Right cardiac atrium (tissue), 5 donors: ENCODE measurements at regions not wholly inside any gene's neighbourhood (a gene's known extent, or its start where the extent isn't known, plus 50 kb on each side); places are given as distances from the start of the nearest gene placed in this dataset.
"Not testable (repeated sequence)": the region's sequence is repeated elsewhere in the genome, so short reads cannot be mapped to it uniquely, and the experiment has no call there.

Experiments used
- ATAC-seq, 2 donors: fragments of 200-7000 bp; cut with Tn5 transposase; one replicate each; pipeline versions ENCODE4 v1.8.0 to v1.9.1; 2020; ENCODE audit warnings: moderate library complexity in 2 of 2, mild to moderate bottlenecking in 1 of 2
- DNase-seq, 3 donors: peaks; one replicate each; pipeline ENCODE4 v3.0.0-alpha.2; 2020
- H3K27ac ChIP-seq: one replicate; pipeline ENCODE4 v1.5.1; 2013; ENCODE audit warnings: mild to moderate bottlenecking, low read length, control low read depth, moderate library complexity
- H3K27me3 ChIP-seq: one replicate; pipeline ENCODE4 v1.6.1; 2013; ENCODE audit not compliant: control insufficient read depth, insufficient read depth
- H3K4me1 ChIP-seq: one replicate; pipeline ENCODE4 v1.6.1; 2013; ENCODE audit warnings: low read length; ENCODE audit not compliant: control insufficient read depth, insufficient read depth
- H3K4me3 ChIP-seq: one replicate; pipeline ENCODE4 v1.5.1; 2013; ENCODE audit warnings: low read length, control low read depth
- H3K9me3 ChIP-seq: one replicate; pipeline ENCODE4 v1.6.1; 2013; ENCODE audit warnings: low read length; ENCODE audit not compliant: control insufficient read depth
- WGBS: extraction: QIAGEN DNeasy Blood & Tissue Kit; methylation state at CpG from one replicate; pipeline ENCODE4 v1.1.7; 2013; 5-methylcytosine and 5-hydroxymethylcytosine counted together
- intact Hi-C, 4 donors: fragments of 100-400 bp; cut with DNase I; formaldehyde crosslinking; loops; one replicate each; pipeline versions ENCODE4 v1.11.0 to v1.14.0; 2022 to 2023
- donor health status: healthy with polysubstance abuse.
- donor health status: DM: no; HTN: yes; CAD: no.
- donor health status: DM: no; HTN: no; CAD: no.
- donor health status: DM: no; HTN: yes; CAD: no; lungs with severe emphysema.
- donor health status: DM: yes; HTN: yes; CAD: no.

DNA sequence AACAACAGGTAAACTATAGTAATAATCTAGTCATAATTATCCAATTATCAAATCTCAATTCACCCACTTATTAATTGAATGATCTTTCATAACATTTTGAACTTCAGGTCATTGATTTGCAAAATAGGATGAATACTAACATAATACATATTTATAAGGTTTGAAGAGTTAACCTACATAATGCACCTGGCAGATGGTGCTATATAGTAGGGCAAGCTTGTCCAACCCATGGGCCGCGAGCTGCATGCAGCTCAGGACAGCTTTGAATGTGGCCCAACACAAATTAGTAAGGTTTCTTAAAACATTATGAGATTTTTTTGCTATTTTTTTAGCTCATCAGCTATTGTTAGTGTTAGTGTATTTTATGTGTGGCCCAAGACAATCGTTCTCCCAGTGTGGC is 815.8 kb upstream of the ID2 start:
- WGBS, result 95% methylated on average over 3 of the region's 3 CpGs
- no peak for ATAC-seq
- intact Hi-C loops, result no loop called here
- DNase-seq, result no peak
- H3K4me1 ChIP-seq, result no peaks in the 10 kb centered on the region
- no peaks in the 10 kb centered on the region for H3K27me3 ChIP-seq
- no peak overlapping the region for H3K4me3 ChIP-seq
- H3K27ac ChIP-seq, result no peak overlapping the region
- H3K9me3 ChIP-seq, result peaks cover 1% of the 10 kb centered on the region

DNA sequence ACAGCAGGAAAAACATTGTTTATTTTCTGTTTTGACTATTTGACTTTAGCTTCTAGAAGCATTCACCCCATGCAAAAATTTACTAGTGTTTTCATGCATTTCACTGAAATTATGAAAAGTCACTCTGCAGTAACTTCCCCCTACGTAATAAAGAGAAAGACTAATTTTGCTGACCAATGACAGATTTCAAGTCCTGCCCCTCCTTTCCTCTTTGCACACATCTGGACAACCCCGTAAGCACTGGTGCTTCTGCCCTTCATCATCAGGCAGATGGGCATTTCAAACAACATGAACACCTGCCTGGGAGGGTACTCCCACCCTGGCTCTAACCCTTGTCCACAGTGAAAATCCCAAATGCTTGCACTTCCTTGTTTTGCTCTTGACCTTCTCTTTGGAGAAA is 815.0 kb upstream of the ID2 start:
- ATAC-seq, result no peak
- 90% methylated on average over 2 of the region's 2 CpGs for WGBS

DNA sequence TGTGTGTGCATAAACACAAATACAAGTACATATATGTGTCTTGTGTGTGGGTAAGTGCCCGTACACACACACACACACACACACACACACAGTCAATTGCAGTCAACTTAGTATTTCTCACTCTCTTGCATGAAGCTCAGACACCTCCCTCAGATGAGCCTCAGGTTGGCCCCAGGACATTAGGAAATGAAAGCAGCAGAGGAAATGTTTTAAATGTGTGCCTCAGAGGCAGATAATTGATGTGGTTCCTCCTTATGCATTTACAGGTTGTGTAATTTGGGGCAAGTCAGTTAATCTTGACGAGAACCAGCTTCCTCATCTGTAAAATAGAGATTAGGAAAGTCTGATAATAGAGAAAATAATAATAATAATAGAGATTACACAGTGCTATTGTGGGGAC is 814.0 kb upstream of the ID2 start:
- Histone ChIP-seq H3K27me3 (no peaks in the 10 kb centered on the region), H3K9me3 (peaks cover 1% of the 10 kb centered on the region), H3K4me1 (no peaks in the 10 kb centered on the region), H3K27ac (no peak overlapping the region), H3K4me3 (no peak overlapping the region)
- no peak for DNase-seq
- intact Hi-C loops, result no loop called here
- ATAC-seq, result no peak
- WGBS, result 75% methylated on average over 2 of the region's 2 CpGs

More for the DNA sequence above, 815.0 kb upstream of the ID2 start:
- Histone ChIP-seq H3K9me3 (peaks cover 1% of the 10 kb centered on the region), H3K4me1 (no peaks in the 10 kb centered on the region), H3K4me3 (no peak overlapping the region), H3K27ac (no peak overlapping the region), H3K27me3 (no peaks in the 10 kb centered on the region)
- intact Hi-C loops, result no loop called here
- DNase-seq, result no peak

DNA sequence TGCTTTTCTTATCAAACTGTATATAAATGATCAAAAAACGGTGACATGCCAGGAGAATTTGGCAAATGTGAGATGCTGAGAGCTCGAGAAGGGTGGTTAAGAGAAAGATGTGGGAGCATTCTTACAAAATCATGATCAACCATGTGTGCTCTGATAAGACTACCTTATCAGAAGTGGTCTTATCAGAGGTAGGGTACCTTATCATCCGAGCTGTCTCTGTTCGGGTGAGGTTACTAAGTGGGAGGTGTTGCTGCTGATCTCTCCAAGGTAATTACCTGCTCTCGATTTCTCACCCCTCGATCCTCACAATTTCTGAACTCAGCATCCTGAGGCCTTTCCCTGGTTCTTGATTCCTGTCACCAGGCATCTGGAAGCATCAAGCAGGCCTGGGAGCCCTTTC is 813.0 kb upstream of the ID2 start:
- Histone ChIP-seq H3K4me1 (no peaks in the 10 kb centered on the region), H3K27me3 (no peaks in the 10 kb centered on the region), H3K4me3 (no peak overlapping the region), H3K27ac (no peak overlapping the region), H3K9me3 (peaks cover 1% of the 10 kb centered on the region)
- ATAC-seq, result no peak
- intact Hi-C loops, result no loop called here
- WGBS, result 74% methylated on average over 6 of the region's 6 CpGs
- no peak for DNase-seq

DNA sequence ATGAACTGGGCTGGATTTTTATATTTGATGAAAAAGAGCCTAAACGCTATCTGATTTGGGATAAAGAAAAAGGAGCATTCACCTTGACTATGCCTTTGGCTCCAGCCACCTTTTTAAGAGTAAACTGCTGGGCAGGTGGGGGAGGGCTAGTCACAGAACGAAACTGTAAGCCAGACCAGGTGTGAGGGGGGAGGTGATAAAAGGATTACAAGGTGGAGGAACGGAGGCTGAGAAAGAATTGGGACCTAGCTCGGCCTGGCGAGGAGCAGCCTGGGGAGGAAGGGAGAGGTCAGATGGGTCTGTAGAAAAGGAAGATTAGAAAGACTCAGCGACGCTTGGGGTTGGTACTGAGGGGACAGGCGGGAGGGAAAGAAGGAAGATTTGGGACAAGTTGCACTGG is 805.4 kb upstream of the ID2 start:
- H3K4me1 ChIP-seq, ATAC-seq, DNase-seq, H3K27ac ChIP-seq, intact Hi-C loops, H3K27me3 ChIP-seq, H3K9me3 ChIP-seq, H3K4me3 ChIP-seq: not testable (repeated sequence)
- WGBS, result 92% methylated on average over 7 of the region's 8 CpGs

DNA sequence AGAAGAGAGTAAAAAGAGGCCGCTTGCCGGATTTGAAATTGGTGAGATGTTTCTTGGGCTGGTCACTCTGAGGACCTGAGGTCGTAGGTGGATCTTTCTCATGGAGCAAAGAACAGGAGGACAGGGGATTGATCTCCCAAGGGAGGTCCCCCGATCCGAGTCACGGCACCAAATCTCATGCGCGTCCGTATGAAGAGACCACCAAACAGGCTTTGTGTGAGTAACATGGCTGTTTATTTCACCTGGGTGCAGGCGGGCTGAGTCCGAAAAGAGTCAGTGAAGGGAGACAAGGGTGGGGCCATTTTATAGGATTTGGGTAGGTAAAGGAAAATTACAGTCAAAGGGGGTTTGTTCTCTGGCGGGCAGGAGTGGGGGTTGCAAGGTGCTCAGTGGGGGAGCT is 803.6 kb upstream of the ID2 start:
- H3K9me3 ChIP-seq, ATAC-seq, H3K4me3 ChIP-seq, H3K4me1 ChIP-seq, H3K27ac ChIP-seq, intact Hi-C loops, DNase-seq, H3K27me3 ChIP-seq: not testable (repeated sequence)
- 98% methylated on average over 11 of the region's 12 CpGs for WGBS

DNA sequence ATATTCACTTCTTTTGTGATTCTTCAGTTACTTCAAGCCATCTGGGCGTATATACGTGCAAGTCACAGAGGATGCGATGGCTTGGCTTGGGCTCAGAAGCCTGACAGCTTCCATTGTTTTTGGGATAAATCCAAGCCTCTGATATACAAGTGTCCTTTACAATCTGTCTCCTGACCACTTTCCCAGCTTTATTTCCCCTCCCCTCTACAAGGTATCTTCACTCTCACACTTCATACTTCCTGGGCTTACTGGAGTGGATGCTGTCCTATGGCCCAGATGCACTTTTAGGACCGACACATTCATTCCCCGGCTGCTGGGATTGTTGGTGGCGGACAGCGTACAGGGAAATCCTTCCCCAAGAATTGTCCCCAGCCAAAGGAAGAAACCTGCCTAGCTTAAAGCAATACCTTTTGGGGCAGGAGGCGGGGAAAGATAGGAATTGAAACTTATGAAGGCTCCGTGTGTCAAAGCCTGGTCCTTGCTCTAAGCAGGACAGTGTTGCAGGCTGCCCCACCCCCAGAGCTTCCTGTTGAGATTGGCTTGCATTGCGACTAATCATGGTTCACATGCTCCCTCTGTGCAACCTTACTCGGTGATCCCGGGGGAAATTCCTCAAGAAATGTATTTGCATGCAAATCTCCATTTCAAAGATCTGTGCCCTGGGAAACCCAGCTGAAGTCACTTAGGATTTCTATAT is 802.9 kb upstream of the ID2 start:
- no peak overlapping the region for H3K27ac ChIP-seq
- DNase-seq, result peak in 2 of 3 donors; percentile 19 to 30
- no peaks in the 10 kb centered on the region for H3K4me1 ChIP-seq
- ATAC-seq, result peak in 1 of 2 donors; percentile 82
- H3K9me3 ChIP-seq, result no peaks in the 10 kb centered on the region
- 66% methylated on average over 12 of the region's 12 CpGs for WGBS
- intact Hi-C loops, result no loop called here
- no peak overlapping the region for H3K4me3 ChIP-seq
- no peaks in the 10 kb centered on the region for H3K27me3 ChIP-seq

DNA sequence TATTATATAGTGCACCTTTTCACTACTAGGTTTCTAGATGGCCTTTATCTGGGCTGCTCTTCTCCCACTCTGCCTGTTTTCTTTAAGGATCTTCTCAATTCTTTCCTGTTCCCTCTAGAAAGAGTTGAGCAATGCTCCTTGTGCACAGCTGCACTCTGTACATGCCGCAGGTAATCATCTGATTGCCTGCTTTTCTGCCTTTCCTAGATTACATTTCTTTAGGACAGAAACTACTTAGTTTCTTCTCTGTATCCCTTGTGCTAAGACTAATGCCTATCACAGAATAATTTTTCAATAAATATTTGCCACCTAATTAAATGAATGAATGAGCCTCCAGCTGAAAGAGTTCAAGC is 802.4 kb upstream of the ID2 start:
- Histone ChIP-seq H3K27me3 (no peaks in the 10 kb centered on the region), H3K4me1 (no peaks in the 10 kb centered on the region), H3K9me3 (no peaks in the 10 kb centered on the region), H3K27ac (no peak overlapping the region), H3K4me3 (no peak overlapping the region)
- 77% methylated on average over 1 of the region's 1 CpG for WGBS
- ATAC-seq (no peak), DNase-seq (no peak)
- intact Hi-C loops, result no loop called here

DNA sequence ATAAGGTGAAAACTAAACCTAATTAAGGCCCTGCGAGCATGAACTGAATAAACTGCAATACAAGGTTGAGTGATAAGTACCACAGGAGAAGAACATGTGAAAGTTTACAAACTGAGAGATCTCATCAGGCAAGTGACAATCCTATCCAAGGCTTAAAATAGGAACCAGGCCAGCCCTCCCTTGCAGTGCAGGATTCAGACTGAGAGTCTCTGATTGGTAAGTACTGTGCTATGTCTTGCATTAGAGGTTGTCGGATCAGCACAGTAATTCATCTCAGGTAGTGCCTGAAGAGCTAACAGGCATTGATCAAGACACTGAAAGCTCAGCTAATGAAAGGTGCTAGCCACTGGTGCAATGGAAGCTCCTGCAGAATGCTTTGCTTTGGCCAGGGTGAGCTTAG is 801.7 kb upstream of the ID2 start:
- intact Hi-C loops, result no loop called here
- Histone ChIP-seq H3K4me1 (no peaks in the 10 kb centered on the region), H3K9me3 (no peaks in the 10 kb centered on the region), H3K4me3 (no peak overlapping the region), H3K27me3 (no peaks in the 10 kb centered on the region), H3K27ac (no peak overlapping the region)
- 93% methylated on average over 2 of the region's 2 CpGs for WGBS
- DNase-seq (no peak), ATAC-seq (no peak)

DNA sequence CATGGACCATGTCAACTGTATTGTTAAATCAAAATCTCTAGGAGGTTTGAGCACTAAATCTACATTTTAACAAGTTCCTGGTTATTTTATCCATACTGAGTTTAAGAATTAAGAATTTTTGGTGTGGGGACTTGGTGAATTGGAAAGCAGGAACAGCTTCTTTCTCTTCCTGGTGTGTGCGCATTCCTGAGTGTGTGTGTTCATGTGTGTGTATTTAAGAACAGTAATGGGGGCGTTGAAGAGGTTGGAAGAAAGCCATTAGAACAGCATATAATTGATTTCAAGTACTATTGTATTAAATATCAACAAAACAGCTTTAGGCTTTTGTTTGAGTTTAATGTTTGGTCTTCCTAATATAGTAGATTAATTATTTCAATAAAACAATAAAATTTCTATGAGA is 801.3 kb upstream of the ID2 start:
- ATAC-seq (no peak), DNase-seq (no peak)
- WGBS, result 67% methylated on average over 2 of the region's 2 CpGs
- Histone ChIP-seq H3K27me3 (no peaks in the 10 kb centered on the region), H3K27ac (no peak overlapping the region), H3K9me3 (no peaks in the 10 kb centered on the region), H3K4me3 (no peak overlapping the region), H3K4me1 (no peaks in the 10 kb centered on the region)
- intact Hi-C loops, result no loop called here

DNA sequence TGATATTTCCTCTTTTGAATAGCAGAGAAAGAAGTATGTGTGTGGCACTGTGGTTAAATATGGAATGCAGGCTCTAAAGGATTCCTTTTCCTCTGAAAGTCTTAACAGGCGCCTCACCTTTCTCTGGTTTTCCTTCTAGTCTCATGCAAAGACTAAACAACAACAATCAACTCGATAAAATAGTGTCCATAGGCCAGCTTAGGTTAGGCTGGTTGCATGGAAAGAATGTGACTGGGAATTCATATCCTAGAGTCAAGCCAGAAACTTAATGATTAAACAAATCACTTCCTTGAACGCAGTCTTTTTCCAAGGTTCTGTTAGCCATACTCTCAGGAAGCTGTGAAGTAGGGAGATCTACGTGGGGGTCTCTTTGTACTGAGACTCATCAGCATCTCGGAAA is 800.8 kb upstream of the ID2 start:
- no peak overlapping the region for H3K27ac ChIP-seq

DNA sequence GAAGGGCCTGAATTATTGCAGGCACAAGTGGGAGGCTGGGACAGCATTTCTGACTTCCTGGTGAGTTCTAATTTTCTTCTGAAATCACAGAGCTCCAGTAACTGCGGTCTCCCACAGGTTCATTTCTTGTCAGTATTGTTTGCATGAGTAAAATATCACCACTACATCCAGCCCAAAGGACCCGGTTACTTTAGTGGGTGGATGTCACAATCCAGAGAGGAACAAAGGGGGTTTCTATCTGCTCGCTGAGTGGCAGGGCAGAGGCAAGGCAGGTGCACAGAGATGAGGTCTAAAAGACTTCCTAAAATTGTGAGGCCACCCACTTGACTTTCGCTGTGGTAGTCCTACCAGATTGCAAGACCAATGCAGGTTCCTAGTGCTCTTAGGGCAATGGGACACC is 800.4 kb upstream of the ID2 start:
- WGBS, result 79% methylated on average over 4 of the region's 4 CpGs
- no peak for ATAC-seq
- Histone ChIP-seq H3K27me3 (no peaks in the 10 kb centered on the region), H3K4me1 (no peaks in the 10 kb centered on the region), H3K9me3 (no peaks in the 10 kb centered on the region), H3K27ac (no peak overlapping the region), H3K4me3 (no peak overlapping the region)
- no peak for DNase-seq
- intact Hi-C loops, result no loop called here

More for the DNA sequence above, 800.8 kb upstream of the ID2 start:
- intact Hi-C loops, result no loop called here
- ATAC-seq (no peak), DNase-seq (no peak)
- 75% methylated on average over 5 of the region's 5 CpGs for WGBS
- Histone ChIP-seq H3K27me3 (no peaks in the 10 kb centered on the region), H3K9me3 (no peaks in the 10 kb centered on the region), H3K4me1 (no peaks in the 10 kb centered on the region), H3K4me3 (no peak overlapping the region)
